ENCODE measurements at regions not wholly inside any gene's neighbourhood (a gene's known extent, or its start where the extent isn't known, plus 50 kb on each side); places are given as distances from the start of the nearest gene placed in this dataset.

GRCh38 chr3:99474776-99475175, 163.6 kb upstream of the COL8A1 start:
- Histone ChIP-seq H3K4me1 (ENCODE audit: insufficient read depth, low read length) (no peaks in the 10 kb centered on the region), H3K9me3 (ENCODE audit: insufficient read depth, low read depth, low read length) (peaks cover 12% of the 10 kb centered on the region), H3K27ac (ENCODE audit: low read depth, low read length) (no peak overlapping the region), H3K36me3 (ENCODE audit: insufficient read depth, low read length) (no peaks in the 10 kb centered on the region), H3K9ac (ENCODE audit: low read depth, low read length) (no peak overlapping the region), H3K4me3 (ENCODE audit: low read length) (no peak overlapping the region), H3K27me3 (ENCODE audit: insufficient read depth, low read length) (no peaks in the 10 kb centered on the region)

DNA sequence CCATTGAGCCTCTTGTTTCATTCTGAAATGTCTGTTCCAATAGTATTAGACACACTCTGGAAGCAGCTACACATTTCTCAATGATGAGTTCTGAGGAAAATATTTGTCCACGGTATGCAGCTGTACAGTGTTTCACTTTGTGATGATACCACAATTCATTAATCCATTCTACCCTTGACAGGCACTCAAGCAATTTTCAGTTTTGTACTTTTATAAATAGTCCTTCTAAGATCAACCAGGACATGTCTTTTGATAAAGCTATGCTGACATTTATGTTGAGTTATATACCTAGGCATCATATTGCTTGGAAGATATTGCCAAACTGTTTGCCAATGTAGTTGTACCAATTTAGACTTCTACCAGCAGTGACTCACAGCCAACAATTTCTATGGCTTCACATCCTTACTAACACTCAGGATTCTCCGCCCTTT, 165.1 kb upstream of the COL8A1 start:
- no peak overlapping the region for H3K9ac ChIP-seq (ENCODE audit: low read depth, low read length)
- H3K4me1 ChIP-seq (ENCODE audit: insufficient read depth, low read length), result no peaks in the 10 kb centered on the region
- no peaks in the 10 kb centered on the region for H3K36me3 ChIP-seq (ENCODE audit: insufficient read depth, low read length)
- peaks cover 12% of the 10 kb centered on the region for H3K9me3 ChIP-seq (ENCODE audit: insufficient read depth, low read depth, low read length)
- no peaks in the 10 kb centered on the region for H3K27me3 ChIP-seq (ENCODE audit: insufficient read depth, low read length)
- H3K4me3 ChIP-seq (ENCODE audit: low read length), result no peak overlapping the region
- H3K27ac ChIP-seq (ENCODE audit: low read depth, low read length), result no peak overlapping the region
- 100% methylated on average over 1 of the region's 2 CpGs for WGBS

- no peak overlapping the region for H3K27ac ChIP-seq (ENCODE audit: low read depth, low read length)
- H3K9ac ChIP-seq (ENCODE audit: low read depth, low read length), result no peak overlapping the region
- H3K4me1 ChIP-seq (ENCODE audit: insufficient read depth, low read length), result no peaks in the 10 kb centered on the region
- no peaks in the 10 kb centered on the region for H3K27me3 ChIP-seq (ENCODE audit: insufficient read depth, low read length)
- no peak overlapping the region for H3K4me3 ChIP-seq (ENCODE audit: low read length)
- WGBS, result 91% methylated on average over 3 of the region's 3 CpGs
- H3K36me3 ChIP-seq (ENCODE audit: insufficient read depth, low read length), result no peaks in the 10 kb centered on the region
- peaks cover 4% of the 10 kb centered on the region for H3K9me3 ChIP-seq (ENCODE audit: insufficient read depth, low read depth, low read length)
Observed at GRCh38 chr3:99472385-99472784, 166.0 kb upstream of the COL8A1 start.

- H3K36me3 ChIP-seq (ENCODE audit: insufficient read depth, low read length), result no peaks in the 10 kb centered on the region
- no peak overlapping the region for H3K27ac ChIP-seq (ENCODE audit: low read depth, low read length)
- no peaks in the 10 kb centered on the region for H3K27me3 ChIP-seq (ENCODE audit: insufficient read depth, low read length)
- H3K4me3 ChIP-seq (ENCODE audit: low read length), result no peak overlapping the region
- no peak overlapping the region for H3K9ac ChIP-seq (ENCODE audit: low read depth, low read length)
- H3K4me1 ChIP-seq (ENCODE audit: insufficient read depth, low read length), result no peaks in the 10 kb centered on the region
- 98% methylated on average over 7 of the region's 7 CpGs for WGBS
- no peaks in the 10 kb centered on the region for H3K9me3 ChIP-seq (ENCODE audit: insufficient read depth, low read depth, low read length)
Observed at GRCh38 chr3:99471353-99472323, 166.8 kb upstream of the COL8A1 start.

DNA sequence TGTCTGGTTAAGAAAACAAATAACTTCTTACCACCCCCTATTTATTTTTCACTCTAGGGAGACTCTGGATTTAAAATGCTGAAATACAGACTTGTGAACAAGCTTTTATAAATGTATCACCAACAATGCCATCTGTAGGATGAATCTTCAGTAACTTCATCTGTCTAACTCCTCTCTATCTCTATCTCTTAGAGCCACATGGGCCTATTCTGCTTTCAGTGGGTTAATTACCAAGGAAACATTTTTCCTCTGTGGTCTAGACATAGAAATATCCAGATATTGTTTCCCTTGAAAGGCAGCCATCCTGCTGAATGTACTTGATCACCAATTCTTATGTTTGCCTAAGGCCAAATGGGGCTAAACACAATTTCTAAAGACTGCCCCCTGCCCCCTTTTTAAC, 167.6 kb upstream of the COL8A1 start:
- H3K4me1 ChIP-seq (ENCODE audit: insufficient read depth, low read length), result no peaks in the 10 kb centered on the region
- H3K27me3 ChIP-seq (ENCODE audit: insufficient read depth, low read length), result no peaks in the 10 kb centered on the region
- no peaks in the 10 kb centered on the region for H3K9me3 ChIP-seq (ENCODE audit: insufficient read depth, low read depth, low read length)
- H3K9ac ChIP-seq (ENCODE audit: low read depth, low read length), result no peak overlapping the region
- no peaks in the 10 kb centered on the region for H3K36me3 ChIP-seq (ENCODE audit: insufficient read depth, low read length)
- H3K27ac ChIP-seq (ENCODE audit: low read depth, low read length), result no peak overlapping the region
- no peak overlapping the region for H3K4me3 ChIP-seq (ENCODE audit: low read length)

DNA sequence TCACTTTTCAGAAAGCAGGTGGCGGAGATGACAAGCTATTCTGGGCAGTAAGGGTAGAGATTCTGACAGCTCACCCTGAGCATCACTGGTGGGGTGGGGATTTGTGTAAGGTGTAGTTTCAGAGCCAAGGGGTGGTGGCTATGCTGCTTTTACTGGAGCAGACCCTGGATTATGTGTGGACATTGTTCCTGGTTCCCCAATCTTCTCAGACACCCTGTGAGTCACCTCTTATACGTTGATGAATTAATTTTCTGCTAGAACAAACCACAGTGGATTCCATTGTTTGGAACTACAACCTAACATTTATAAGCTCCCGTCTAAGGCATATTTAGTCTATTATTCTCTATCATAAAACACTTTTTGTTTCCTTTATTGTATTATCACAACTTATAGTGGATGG, 169.5 kb upstream of the COL8A1 start:
- Histone ChIP-seq H3K9ac (ENCODE audit: low read depth, low read length) (no peak overlapping the region), H3K4me1 (ENCODE audit: insufficient read depth, low read length) (no peaks in the 10 kb centered on the region), H3K36me3 (ENCODE audit: insufficient read depth, low read length) (no peaks in the 10 kb centered on the region), H3K9me3 (ENCODE audit: insufficient read depth, low read depth, low read length) (no peaks in the 10 kb centered on the region), H3K27me3 (ENCODE audit: insufficient read depth, low read length) (no peaks in the 10 kb centered on the region), H3K27ac (ENCODE audit: low read depth, low read length) (no peak overlapping the region), H3K4me3 (ENCODE audit: low read length) (no peak overlapping the region)
- 96% methylated on average over 3 of the region's 3 CpGs for WGBS

DNA sequence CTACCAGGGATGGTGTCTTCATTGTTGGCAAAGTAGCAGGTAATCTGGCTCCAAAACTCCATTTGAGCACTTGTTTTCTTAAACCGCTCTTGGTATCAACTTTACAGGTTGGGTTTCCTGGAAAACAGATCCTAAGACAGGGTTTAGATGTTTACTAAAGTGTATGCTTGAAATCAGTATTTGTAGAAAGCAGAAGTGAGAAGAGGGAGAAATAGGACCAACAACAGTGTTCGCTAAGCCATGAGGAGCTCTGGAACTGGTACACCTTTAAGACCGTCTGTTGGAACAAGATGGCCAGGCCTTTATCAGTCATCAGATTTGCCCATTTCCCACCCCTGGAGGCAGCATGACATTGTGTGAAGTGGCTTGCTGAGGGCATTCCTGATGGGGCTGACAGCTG, 171.0 kb upstream of the COL8A1 start:
- no peaks in the 10 kb centered on the region for H3K9me3 ChIP-seq (ENCODE audit: insufficient read depth, low read depth, low read length)
- H3K4me3 ChIP-seq (ENCODE audit: low read length), result no peak overlapping the region
- H3K36me3 ChIP-seq (ENCODE audit: insufficient read depth, low read length), result no peaks in the 10 kb centered on the region
- no peak overlapping the region for H3K9ac ChIP-seq (ENCODE audit: low read depth, low read length)
- WGBS, result 94% methylated on average over 3 of the region's 3 CpGs
- no peak overlapping the region for H3K27ac ChIP-seq (ENCODE audit: low read depth, low read length)
- H3K4me1 ChIP-seq (ENCODE audit: insufficient read depth, low read length), result no peaks in the 10 kb centered on the region
- H3K27me3 ChIP-seq (ENCODE audit: insufficient read depth, low read length), result no peaks in the 10 kb centered on the region

- no peak overlapping the region for H3K9ac ChIP-seq (ENCODE audit: low read depth, low read length)
- no peak overlapping the region for H3K4me3 ChIP-seq (ENCODE audit: low read length)
- no peaks in the 10 kb centered on the region for H3K27me3 ChIP-seq (ENCODE audit: insufficient read depth, low read length)
- H3K36me3 ChIP-seq (ENCODE audit: insufficient read depth, low read length), result no peaks in the 10 kb centered on the region
- WGBS, result 100% methylated on average over 1 of the region's 2 CpGs
- H3K9me3 ChIP-seq (ENCODE audit: insufficient read depth, low read depth, low read length), result no peaks in the 10 kb centered on the region
- no peak overlapping the region for H3K27ac ChIP-seq (ENCODE audit: low read depth, low read length)
- H3K4me1 ChIP-seq (ENCODE audit: insufficient read depth, low read length), result no peaks in the 10 kb centered on the region
Observed at GRCh38 chr3:99466331-99466730, 172.1 kb upstream of the COL8A1 start.

DNA sequence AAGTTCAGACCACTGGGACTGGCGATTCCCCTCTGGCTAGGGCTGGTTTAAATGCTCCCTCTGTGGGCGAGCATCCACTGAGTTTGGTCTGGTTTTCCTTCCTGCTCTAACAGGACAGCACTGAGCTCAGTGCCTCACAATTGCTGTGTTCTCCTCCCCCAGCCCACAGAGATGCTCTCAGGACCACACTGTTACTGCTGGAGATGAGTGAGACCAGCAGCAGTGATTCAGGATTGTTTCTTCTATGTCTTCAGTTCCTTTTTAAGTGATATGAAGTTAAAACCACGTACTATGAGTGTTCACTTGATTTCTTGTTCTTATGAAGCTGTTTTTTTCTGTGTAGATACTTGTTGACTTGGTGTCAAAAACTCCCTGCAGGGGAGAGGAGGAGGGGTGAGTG, 180.4 kb upstream of the COL8A1 start:
- WGBS, result over 99% methylated on average over 3 of the region's 3 CpGs
- Histone ChIP-seq H3K9ac (ENCODE audit: low read depth, low read length) (no peak overlapping the region), H3K4me1 (ENCODE audit: insufficient read depth, low read length) (no peaks in the 10 kb centered on the region), H3K4me3 (ENCODE audit: low read length) (no peak overlapping the region), H3K27me3 (ENCODE audit: insufficient read depth, low read length) (no peaks in the 10 kb centered on the region), H3K36me3 (ENCODE audit: insufficient read depth, low read length) (no peaks in the 10 kb centered on the region), H3K27ac (ENCODE audit: low read depth, low read length) (no peak overlapping the region), H3K9me3 (ENCODE audit: insufficient read depth, low read depth, low read length) (no peaks in the 10 kb centered on the region)

DNA sequence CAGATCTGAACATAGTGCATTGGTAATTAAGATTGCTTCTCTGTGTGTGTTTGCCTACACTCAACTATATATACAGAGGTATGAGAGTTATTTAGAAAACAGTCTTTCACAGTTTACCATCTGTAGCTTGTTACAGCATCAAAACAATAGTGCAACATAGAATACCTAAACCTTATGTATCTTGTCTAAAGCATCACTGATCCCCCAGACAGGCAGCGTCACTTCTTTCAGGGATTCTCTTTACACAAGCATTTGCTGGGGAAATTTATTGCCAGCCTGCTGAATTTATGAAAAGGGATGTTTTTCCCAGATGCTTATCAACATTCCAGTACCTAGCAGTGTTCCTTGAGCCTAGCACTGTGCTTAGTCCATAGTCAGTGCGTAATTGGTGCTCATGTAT, 195.8 kb upstream of the COL8A1 start:
- WGBS, result 100% methylated on average over 2 of the region's 2 CpGs
- H3K27ac ChIP-seq (ENCODE audit: low read depth, low read length), result no peak overlapping the region
- no peaks in the 10 kb centered on the region for H3K27me3 ChIP-seq (ENCODE audit: insufficient read depth, low read length)
- H3K9ac ChIP-seq (ENCODE audit: low read depth, low read length), result no peak overlapping the region
- peaks cover 8% of the 10 kb centered on the region for H3K9me3 ChIP-seq (ENCODE audit: insufficient read depth, low read depth, low read length)
- peaks cover 12% of the 10 kb centered on the region for H3K4me1 ChIP-seq (ENCODE audit: insufficient read depth, low read length)
- H3K4me3 ChIP-seq (ENCODE audit: low read length), result no peak overlapping the region
- no peaks in the 10 kb centered on the region for H3K36me3 ChIP-seq (ENCODE audit: insufficient read depth, low read length)

DNA sequence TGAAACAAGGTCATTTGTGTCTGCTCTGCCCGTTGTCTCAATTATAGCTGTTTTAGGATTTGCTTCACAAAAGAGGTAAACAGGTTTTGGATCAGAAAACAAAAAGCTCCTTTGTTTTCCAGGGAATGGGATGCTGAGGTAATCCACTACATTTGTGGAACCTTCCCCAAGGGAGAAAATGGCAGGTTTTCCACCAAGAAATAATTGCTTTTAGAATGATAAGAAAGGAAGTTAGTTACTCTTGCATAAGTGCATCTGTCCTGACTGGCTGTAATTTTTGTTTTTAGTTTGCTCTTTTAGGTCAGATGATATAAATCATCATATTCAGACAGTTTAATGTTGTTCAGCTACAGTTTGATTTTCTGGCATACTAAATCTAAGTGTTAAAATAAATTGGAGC, 198.5 kb upstream of the COL8A1 start:
- 47% methylated on average over 1 of the region's 1 CpG for WGBS
- peaks cover 12% of the 10 kb centered on the region for H3K4me1 ChIP-seq (ENCODE audit: insufficient read depth, low read length)
- H3K27ac ChIP-seq (ENCODE audit: low read depth, low read length), result no peak overlapping the region

DNA sequence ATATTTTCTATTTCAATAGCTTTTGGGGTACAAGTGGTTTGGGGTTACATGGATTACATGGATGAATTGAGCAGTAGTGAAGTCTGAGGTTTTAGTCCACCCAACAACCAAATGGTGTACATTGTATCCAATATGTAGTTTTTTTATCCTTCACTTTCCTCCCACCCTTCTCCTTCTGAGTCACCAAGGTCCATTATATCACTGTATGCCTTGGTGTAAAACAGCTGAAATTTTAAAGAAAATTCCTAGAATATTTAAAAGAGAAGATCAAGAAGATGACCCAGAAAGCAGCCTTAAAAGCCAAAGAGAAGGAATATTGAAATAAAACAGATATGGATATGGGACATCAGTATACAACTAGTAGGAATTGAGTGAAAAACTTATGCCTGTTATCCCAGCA, 204.2 kb upstream of the COL8A1 start:
- no peaks in the 10 kb centered on the region for H3K36me3 ChIP-seq (ENCODE audit: insufficient read depth, low read length)
- no peak overlapping the region for H3K27ac ChIP-seq (ENCODE audit: low read depth, low read length)
- no peak overlapping the region for H3K4me3 ChIP-seq (ENCODE audit: low read length)
- H3K9ac ChIP-seq (ENCODE audit: low read depth, low read length), result no peak overlapping the region
- 0 out of 2 replicates have a peak, but pooled peaks cover 3% of the 10 kb centered on the region for H3K4me1 ChIP-seq (ENCODE audit: insufficient read depth, low read length)
- H3K9me3 ChIP-seq (ENCODE audit: insufficient read depth, low read depth, low read length), result no peaks in the 10 kb centered on the region
- no peaks in the 10 kb centered on the region for H3K27me3 ChIP-seq (ENCODE audit: insufficient read depth, low read length)

More for the DNA sequence above, 198.5 kb upstream of the COL8A1 start:
- Histone ChIP-seq H3K36me3 (ENCODE audit: insufficient read depth, low read length) (no peaks in the 10 kb centered on the region), H3K9ac (ENCODE audit: low read depth, low read length) (no peak overlapping the region), H3K4me3 (ENCODE audit: low read length) (no peak overlapping the region), H3K9me3 (ENCODE audit: insufficient read depth, low read depth, low read length) (no peaks in the 10 kb centered on the region), H3K27me3 (ENCODE audit: insufficient read depth, low read length) (no peaks in the 10 kb centered on the region)

Measured in HUES64 (cell line).